A673 (cell line): ENCODE measurements at regions not wholly inside any gene's neighbourhood (a gene's known extent, or its start where the extent isn't known, plus 50 kb on each side); places are given as distances from the start of the nearest gene placed in this dataset.

Experiments
- CTCF ChIP-seq: fragments of 300-800, 200-600 bp; sonication (generic); conservative IDR thresholded peaks from 2 replicates; pipeline ENCODE4 v1.5.1; 2017; ENCODE audit warnings: low read depth, mild to moderate bottlenecking, antibody characterized with exemption, low read length, moderate library complexity, mixed read lengths
- EZH2 ChIP-seq: fragments of 200-600 bp; sonication (generic); IDR thresholded peaks from 2 replicates; pipeline ENCODE4 v1.6.1; 2017; ENCODE audit warnings: borderline replicate concordance, low read depth, mild to moderate bottlenecking, mixed read lengths, antibody characterized with exemption, low read length; ENCODE audit not compliant: poor library complexity, severe bottlenecking

DNA sequence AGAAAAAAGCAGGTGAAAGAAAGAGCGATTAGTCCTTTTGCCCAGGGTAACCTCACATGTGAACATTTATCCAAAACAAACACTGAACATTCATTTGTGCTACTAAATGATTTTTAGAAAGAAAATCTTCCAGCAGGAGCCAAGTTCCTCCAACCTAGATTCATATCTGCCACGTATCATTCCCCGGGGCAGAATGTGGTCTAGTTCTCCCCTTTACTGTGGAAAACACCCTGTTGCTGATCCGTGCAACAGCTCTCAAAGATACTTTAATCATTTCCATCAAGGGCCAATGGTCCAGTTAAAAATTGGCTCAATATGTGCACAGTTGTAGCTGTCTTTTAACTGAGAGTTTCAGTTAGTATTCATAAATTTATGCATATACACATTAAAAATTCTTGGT is 479.1 kb downstream of the ATP23 start:
- TF ChIP-seq CTCF (no peak), EZH2 (no peak)
